ENCODE measurements at regions not wholly inside any gene's neighbourhood (a gene's known extent, or its start where the extent isn't known, plus 50 kb on each side); places are given as distances from the start of the nearest gene placed in this dataset.

- Histone ChIP-seq H3K36me3 (replicated peaks; ENCODE audit: control insufficient read depth, insufficient read depth, low read length) (no peaks in the 10 kb centered on the region), H3K27me3 (ENCODE audit: control insufficient read depth, insufficient read depth, low read length) (no peaks in the 10 kb centered on the region), H3K4me3 (ENCODE audit: insufficient read depth, low read depth, low read length) (no peak overlapping the region)
- no peak for DNase-seq
Observed at GRCh38 chr1:98025858-98026257, 105.0 kb upstream of the DPYD start.

GRCh38 chr1:98021126-98021525 is 100.3 kb upstream of the DPYD start:
- Histone ChIP-seq H3K4me3 (ENCODE audit: insufficient read depth, low read depth, low read length) (no peak overlapping the region), H3K36me3 (replicated peaks; ENCODE audit: control insufficient read depth, insufficient read depth, low read length) (no peaks in the 10 kb centered on the region), H3K27me3 (ENCODE audit: control insufficient read depth, insufficient read depth, low read length) (no peaks in the 10 kb centered on the region)
- no peak for DNase-seq

- no peak overlapping the region for H3K4me3 ChIP-seq (ENCODE audit: insufficient read depth, low read depth, low read length)
- H3K27me3 ChIP-seq (ENCODE audit: control insufficient read depth, insufficient read depth, low read length), result no peaks in the 10 kb centered on the region
- no peak for DNase-seq
- no peaks in the 10 kb centered on the region for H3K36me3 ChIP-seq (replicated peaks; ENCODE audit: control insufficient read depth, insufficient read depth, low read length)
Observed at GRCh38 chr1:98019747-98020146, 98.9 kb upstream of the DPYD start.

GRCh38 chr1:98018074-98018473 is 97.2 kb upstream of the DPYD start:
- no peak for DNase-seq
- H3K36me3 ChIP-seq (replicated peaks; ENCODE audit: control insufficient read depth, insufficient read depth, low read length), result no peaks in the 10 kb centered on the region
- H3K4me3 ChIP-seq (ENCODE audit: insufficient read depth, low read depth, low read length), result no peak overlapping the region
- no peaks in the 10 kb centered on the region for H3K27me3 ChIP-seq (ENCODE audit: control insufficient read depth, insufficient read depth, low read length)

GRCh38 chr1:98017184-98017583 is 96.3 kb upstream of the DPYD start:
- no peak overlapping the region for H3K4me3 ChIP-seq (ENCODE audit: insufficient read depth, low read depth, low read length)

GRCh38 chr1:98008373-98008772 is 87.5 kb upstream of the DPYD start:
- Histone ChIP-seq H3K36me3 (replicated peaks; ENCODE audit: control insufficient read depth, insufficient read depth, low read length) (no peaks in the 10 kb centered on the region), H3K27me3 (ENCODE audit: control insufficient read depth, insufficient read depth, low read length) (no peaks in the 10 kb centered on the region)
- DNase-seq, result no peak

More at GRCh38 chr1:98017184-98017583, 96.3 kb upstream of the DPYD start:
- Histone ChIP-seq H3K36me3 (replicated peaks; ENCODE audit: control insufficient read depth, insufficient read depth, low read length) (no peaks in the 10 kb centered on the region), H3K27me3 (ENCODE audit: control insufficient read depth, insufficient read depth, low read length) (no peaks in the 10 kb centered on the region)
- DNase-seq, result no peak

GRCh38 chr1:98005326-98006010 is 84.6 kb upstream of the DPYD start:
- H3K27me3 ChIP-seq (ENCODE audit: control insufficient read depth, insufficient read depth, low read length), result no peaks in the 10 kb centered on the region
- no peak for DNase-seq
- no peaks in the 10 kb centered on the region for H3K36me3 ChIP-seq (replicated peaks; ENCODE audit: control insufficient read depth, insufficient read depth, low read length)
- H3K4me3 ChIP-seq (ENCODE audit: insufficient read depth, low read depth, low read length), result no peak overlapping the region

More at GRCh38 chr1:98008373-98008772, 87.5 kb upstream of the DPYD start:
- H3K4me3 ChIP-seq (ENCODE audit: insufficient read depth, low read depth, low read length), result no peak overlapping the region

GRCh38 chr1:98003442-98003841 is 82.6 kb upstream of the DPYD start:
- no peak for DNase-seq
- Histone ChIP-seq H3K4me3 (ENCODE audit: insufficient read depth, low read depth, low read length) (no peak overlapping the region), H3K36me3 (replicated peaks; ENCODE audit: control insufficient read depth, insufficient read depth, low read length) (no peaks in the 10 kb centered on the region), H3K27me3 (ENCODE audit: control insufficient read depth, insufficient read depth, low read length) (no peaks in the 10 kb centered on the region)

GRCh38 chr1:98002288-98002687 is 81.5 kb upstream of the DPYD start:
- no peaks in the 10 kb centered on the region for H3K36me3 ChIP-seq (replicated peaks; ENCODE audit: control insufficient read depth, insufficient read depth, low read length)
- H3K27me3 ChIP-seq (ENCODE audit: control insufficient read depth, insufficient read depth, low read length), result no peaks in the 10 kb centered on the region
- peak; percentile 2 for DNase-seq
- H3K4me3 ChIP-seq (ENCODE audit: insufficient read depth, low read depth, low read length), result no peak overlapping the region

- H3K36me3 ChIP-seq (replicated peaks; ENCODE audit: control insufficient read depth, insufficient read depth, low read length), result no peaks in the 10 kb centered on the region
- no peak overlapping the region for H3K4me3 ChIP-seq (ENCODE audit: insufficient read depth, low read depth, low read length)
- H3K27me3 ChIP-seq (ENCODE audit: control insufficient read depth, insufficient read depth, low read length), result no peaks in the 10 kb centered on the region
- no peak for DNase-seq
Observed at GRCh38 chr1:98001764-98002163, 80.9 kb upstream of the DPYD start.

GRCh38 chr1:97999320-97999719 is 78.5 kb upstream of the DPYD start:
- Histone ChIP-seq H3K4me3 (ENCODE audit: insufficient read depth, low read depth, low read length) (no peak overlapping the region), H3K36me3 (replicated peaks; ENCODE audit: control insufficient read depth, insufficient read depth, low read length) (no peaks in the 10 kb centered on the region), H3K27me3 (ENCODE audit: control insufficient read depth, insufficient read depth, low read length) (no peaks in the 10 kb centered on the region)
- no peak for DNase-seq

GRCh38 chr1:97996880-97997279 is 76.0 kb upstream of the DPYD start:
- no peak overlapping the region for H3K4me3 ChIP-seq (ENCODE audit: insufficient read depth, low read depth, low read length)
- DNase-seq, result no peak
- H3K36me3 ChIP-seq (replicated peaks; ENCODE audit: control insufficient read depth, insufficient read depth, low read length), result no peaks in the 10 kb centered on the region
- no peaks in the 10 kb centered on the region for H3K27me3 ChIP-seq (ENCODE audit: control insufficient read depth, insufficient read depth, low read length)

GRCh38 chr1:97989094-97989680 is 68.4 kb upstream of the DPYD start:
- Histone ChIP-seq H3K27me3 (ENCODE audit: control insufficient read depth, insufficient read depth, low read length) (no peaks in the 10 kb centered on the region), H3K36me3 (replicated peaks; ENCODE audit: control insufficient read depth, insufficient read depth, low read length) (no peaks in the 10 kb centered on the region), H3K4me3 (ENCODE audit: insufficient read depth, low read depth, low read length) (no peak overlapping the region)
- no peak for DNase-seq

- no peak for DNase-seq
- Histone ChIP-seq H3K4me3 (ENCODE audit: insufficient read depth, low read depth, low read length) (no peak overlapping the region), H3K36me3 (replicated peaks; ENCODE audit: control insufficient read depth, insufficient read depth, low read length) (no peaks in the 10 kb centered on the region), H3K27me3 (ENCODE audit: control insufficient read depth, insufficient read depth, low read length) (no peaks in the 10 kb centered on the region)
Observed at GRCh38 chr1:97986041-97987005, 65.5 kb upstream of the DPYD start.

GRCh38 chr1:97983126-97983525 is 62.3 kb upstream of the DPYD start:
- Histone ChIP-seq H3K4me3 (ENCODE audit: insufficient read depth, low read depth, low read length) (no peak overlapping the region), H3K36me3 (replicated peaks; ENCODE audit: control insufficient read depth, insufficient read depth, low read length) (no peaks in the 10 kb centered on the region), H3K27me3 (ENCODE audit: control insufficient read depth, insufficient read depth, low read length) (no peaks in the 10 kb centered on the region)
- DNase-seq, result no peak
